K562 (cell line): ENCODE measurements at regions not wholly inside any gene's neighbourhood (a gene's known extent, or its start where the extent isn't known, plus 50 kb on each side); places are given as distances from the start of the nearest gene placed in this dataset.

Experiments
- ARID1B ChIP-seq: fragments of 450-650 bp; IDR thresholded peaks from 2 replicates; pipeline ENCODE4 v1.6.1; 2016; ENCODE audit warnings: antibody characterized with exemption, mild to moderate bottlenecking, inconsistent platforms
- C11orf30 ChIP-seq: fragments of 450-650 bp; IDR thresholded peaks from 2 replicates; pipeline ENCODE4 v1.6.1; 2016; ENCODE audit warnings: low read depth, mild to moderate bottlenecking
- CBFB ChIP-seq: sonication (generic); formaldehyde crosslinking; IDR thresholded peaks from 2 replicates; pipeline ENCODE4 v1.4.0; 2020; ENCODE audit warnings: mild to moderate bottlenecking, missing genetic modification reagents
- CCNT2 ChIP-seq: IDR thresholded peaks from 2 replicates; pipeline ENCODE4 v1.6.1; 2011; ENCODE audit warnings: borderline replicate concordance, low read depth, mild to moderate bottlenecking, moderate library complexity, mixed read lengths, low read length; ENCODE audit not compliant: insufficient read length; ENCODE audit errors: extremely low read depth
- CHD2 ChIP-seq: IDR thresholded peaks from 2 replicates; pipeline ENCODE4 v1.6.1; 2011; ENCODE audit warnings: low read depth, low read length
- ETV6 ChIP-seq, 3 experiments: fragments of 150-350 bp in 1 of 3; sonication (generic) in 1 of 3; formaldehyde crosslinking in 1 of 3; IDR thresholded peaks; 2 replicates each; pipeline versions ENCODE4 v1.6.1 to v1.8.0; 2014 to 2022; ENCODE audit warnings: borderline replicate concordance in 2 of 3, low read depth in 2 of 3, antibody characterized with exemption in 1 of 3, low read length in 1 of 3, mild to moderate bottlenecking in 1 of 3, missing genetic modification reagents in 1 of 3
- KDM4B ChIP-seq, 2 experiments: fragments of 450-650 bp in 1 of 2; sonication (generic) in 1 of 2; IDR thresholded peaks; 2 replicates each; pipeline ENCODE4 v1.6.1; 2016 to 2017; ENCODE audit warnings: borderline replicate concordance in 2 of 2, antibody characterized with exemption in 1 of 2, low read depth in 1 of 2, mild to moderate bottlenecking in 1 of 2
- KLF13 ChIP-seq: fragments of 450-650 bp; IDR thresholded peaks from 2 replicates; pipeline ENCODE4 v1.6.1; 2016; ENCODE audit warnings: missing genetic modification characterization, low read depth, mild to moderate bottlenecking, missing compliant biosample characterization, moderate library complexity, borderline replicate concordance
- NR4A1 ChIP-seq, 2 experiments: fragments of 250-450 bp in 1 of 2; fragments of 450-650 bp in 1 of 2; sonication (Bioruptor Pico) in 1 of 2; IDR thresholded peaks; 2 replicates each; pipeline versions ENCODE4 v1.4.0 to v1.6.1; 2016 to 2020; ENCODE audit warnings: mild to moderate bottlenecking in 2 of 2, missing compliant biosample characterization in 1 of 2, missing genetic modification characterization in 1 of 2, moderate library complexity in 1 of 2
- TEAD2 ChIP-seq: fragments of 450-650 bp; IDR thresholded peaks from 2 replicates; pipeline ENCODE4 v1.6.1; 2016; ENCODE audit warnings: missing genetic modification characterization, control low read depth, missing compliant biosample characterization
- UBTF ChIP-seq, 2 experiments: IDR thresholded peaks; 2 replicates each; pipeline ENCODE4 v1.6.1; 2012; ENCODE audit warnings: improper control_type of control experiment in 2 of 2, low read depth in 2 of 2, low read length in 2 of 2, borderline replicate concordance in 1 of 2
- ZNF174 ChIP-seq: fragments of 250-450 bp; sonication (Bioruptor Pico); IDR thresholded peaks from 2 replicates; pipeline ENCODE4 v1.4.0; 2020; ENCODE audit warnings: mild to moderate bottlenecking
- ZNF316 ChIP-seq: fragments of 450-650 bp; IDR thresholded peaks from 2 replicates; pipeline ENCODE4 v1.6.1; 2016
- ZNF76 ChIP-seq: fragments of 250-450 bp; sonication (Bioruptor Pico); IDR thresholded peaks from 2 replicates; pipeline ENCODE4 v1.4.0; 2020; ENCODE audit warnings: mild to moderate bottlenecking, moderate library complexity, borderline replicate concordance
- ZNF785 ChIP-seq: fragments of 250-450 bp; sonication (Bioruptor Pico); IDR thresholded peaks from 2 replicates; pipeline ENCODE4 v1.4.0; 2020; ENCODE audit warnings: mild to moderate bottlenecking
- TF ChIP-seq, protein P1 (sequence below): IDR thresholded peaks from 2 replicates; pipeline ENCODE4 v1.6.1; 2014; ENCODE audit warnings: antibody characterized with exemption
- TF ChIP-seq, protein P2 (sequence below): fragments of 250-450 bp; sonication (Bioruptor Pico); IDR thresholded peaks from 2 replicates; pipeline ENCODE4 v1.4.0; 2020; ENCODE audit warnings: mild to moderate bottlenecking

DNA sequence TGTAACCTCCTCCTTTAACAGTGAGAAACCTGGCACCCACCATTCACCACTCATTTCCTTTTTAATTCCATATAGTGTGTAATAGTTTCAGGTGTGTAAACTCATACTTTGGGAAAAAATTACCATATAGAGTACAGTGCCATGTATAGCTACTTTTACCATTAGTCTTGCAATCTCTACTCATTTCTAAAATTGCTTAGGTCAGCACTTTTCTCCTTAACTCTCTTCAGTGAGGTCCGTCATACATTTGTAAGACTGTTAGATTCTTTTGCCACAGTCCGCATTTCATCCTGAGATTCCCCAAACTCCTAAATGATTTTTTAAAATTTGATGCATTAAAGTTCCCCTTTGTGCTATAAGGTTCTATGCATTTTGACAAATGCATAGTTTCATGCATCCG lies 238.3 kb upstream of the ATP10A start (continued):
- TF ChIP-seq KDM4B (IDR thresholded peaks at IDR 0.05; ENCODE audit: borderline replicate concordance in 2 of 2, low read depth in 1 of 2): no peak
- TF ChIP-seq ARID1B: no peak
- no peak for TF ChIP-seq KLF13 (tag)
- TF ChIP-seq TEAD2 (tag): no peak
- no peak for TF ChIP-seq ZNF76 (CRISPR knock-in tag)
- TF ChIP-seq NR4A1 (CRISPR knock-in tag; IDR thresholded peaks at IDR 0.05): no peak
- TF ChIP-seq NR4A1 (tag; IDR thresholded peaks at IDR 0.05): no peak
- peak; percentile 89 for TF ChIP-seq C11orf30
- TF ChIP-seq UBTF (IDR thresholded peaks at IDR 0.05; ENCODE audit: borderline replicate concordance in 1 of 2, low read depth in 2 of 2, low read length in 2 of 2): no peak
- peak; percentile 95 for TF ChIP-seq ZNF316
- no peak for TF ChIP-seq CCNT2
- TF ChIP-seq, protein P1, sequence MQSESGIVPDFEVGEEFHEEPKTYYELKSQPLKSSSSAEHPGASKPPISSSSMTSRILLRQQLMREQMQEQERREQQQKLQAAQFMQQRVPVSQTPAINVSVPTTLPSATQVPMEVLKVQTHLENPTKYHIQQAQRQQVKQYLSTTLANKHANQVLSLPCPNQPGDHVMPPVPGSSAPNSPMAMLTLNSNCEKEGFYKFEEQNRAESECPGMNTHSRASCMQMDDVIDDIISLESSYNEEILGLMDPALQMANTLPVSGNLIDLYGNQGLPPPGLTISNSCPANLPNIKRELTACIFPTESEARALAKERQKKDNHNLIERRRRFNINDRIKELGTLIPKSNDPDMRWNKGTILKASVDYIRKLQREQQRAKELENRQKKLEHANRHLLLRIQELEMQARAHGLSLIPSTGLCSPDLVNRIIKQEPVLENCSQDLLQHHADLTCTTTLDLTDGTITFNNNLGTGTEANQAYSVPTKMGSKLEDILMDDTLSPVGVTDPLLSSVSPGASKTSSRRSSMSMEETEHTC: no peak
- no peak for TF ChIP-seq ZNF785 (CRISPR knock-in tag)
- no peak for TF ChIP-seq ZNF174 (CRISPR knock-in tag)
- no peak for TF ChIP-seq CHD2
- TF ChIP-seq ETV6 (IDR thresholded peaks at IDR 0.05; ENCODE audit: borderline replicate concordance in 1 of 2, low read depth in 2 of 2, low read length in 1 of 2): no peak
- TF ChIP-seq ETV6 (CRISPR knock-in tag; IDR thresholded peaks at IDR 0.05; ENCODE audit: borderline replicate concordance): no peak
- TF ChIP-seq CBFB: no peak
- TF ChIP-seq, protein P2, sequence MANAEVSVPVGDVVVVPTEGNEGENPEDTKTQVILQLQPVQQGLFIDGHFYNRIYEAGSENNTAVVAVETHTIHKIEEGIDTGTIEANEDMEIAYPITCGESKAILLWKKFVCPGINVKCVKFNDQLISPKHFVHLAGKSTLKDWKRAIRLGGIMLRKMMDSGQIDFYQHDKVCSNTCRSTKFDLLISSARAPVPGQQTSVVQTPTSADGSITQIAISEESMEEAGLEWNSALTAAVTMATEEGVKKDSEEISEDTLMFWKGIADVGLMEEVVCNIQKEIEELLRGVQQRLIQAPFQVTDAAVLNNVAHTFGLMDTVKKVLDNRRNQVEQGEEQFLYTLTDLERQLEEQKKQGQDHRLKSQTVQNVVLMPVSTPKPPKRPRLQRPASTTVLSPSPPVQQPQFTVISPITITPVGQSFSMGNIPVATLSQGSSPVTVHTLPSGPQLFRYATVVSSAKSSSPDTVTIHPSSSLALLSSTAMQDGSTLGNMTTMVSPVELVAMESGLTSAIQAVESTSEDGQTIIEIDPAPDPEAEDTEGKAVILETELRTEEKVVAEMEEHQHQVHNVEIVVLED (CRISPR knock-in tag): no peak
